Transverse colon (tissue), 4 donors: ENCODE measurements at regions not wholly inside any gene's neighbourhood (a gene's known extent, or its start where the extent isn't known, plus 50 kb on each side); places are given as distances from the start of the nearest gene placed in this dataset.
"Not testable (repeated sequence)": the region's sequence is repeated elsewhere in the genome, so short reads cannot be mapped to it uniquely, and the experiment has no call there.

Source experiments
- POLR2A ChIP-seq: fragments of 450-650 bp; IDR thresholded peaks from one replicate; pipeline ENCODE4 v1.6.1; 2016; ENCODE audit warnings: antibody characterized with exemption, mild to moderate bottlenecking, moderate library complexity
- POLR2AphosphoS5 ChIP-seq, 3 donors: sonication (generic); formaldehyde crosslinking; IDR thresholded peaks; one replicate each; pipeline ENCODE4 v1.6.1; 2016; ENCODE audit warnings: antibody characterized with exemption in 3 of 3
- TF ChIP-seq, protein P1 (sequence below), 5 experiments: fragments of 200-600 bp in 3 of 5; fragments of 450-650 bp in 2 of 5; sonication (generic) in 3 of 5; IDR thresholded peaks; 1 replicate in 2 of 5; 2 replicates in 3 of 5; pipeline ENCODE4 v1.5.1; 2016 to 2017; ENCODE audit warnings: antibody characterized with exemption in 5 of 5, inconsistent platforms in 3 of 5, mild to moderate bottlenecking in 2 of 5, moderate library complexity in 1 of 5

DNA sequence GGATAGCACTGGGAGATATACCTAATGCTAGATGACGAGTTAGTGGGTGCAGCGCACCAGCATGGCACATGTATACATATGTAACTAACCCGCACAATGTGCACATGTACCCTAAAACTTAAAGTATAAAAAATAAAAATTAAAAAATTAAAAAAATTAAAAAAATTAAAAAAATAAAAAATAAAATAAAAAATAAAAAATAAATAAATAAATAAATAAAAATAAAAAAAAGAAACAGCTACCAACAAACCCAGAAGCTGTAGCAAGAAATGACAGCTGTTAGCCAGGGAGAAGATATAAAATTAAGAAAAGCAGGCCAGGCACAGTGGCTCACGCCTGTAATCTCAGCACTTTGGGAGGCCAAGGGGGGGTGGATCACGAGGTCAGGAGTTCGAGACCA, 361.3 kb upstream of the ATP11B start:
- TF ChIP-seq POLR2A; POLR2AphosphoS5 (IDR thresholded peaks at IDR 0.05): not testable (repeated sequence)
- TF ChIP-seq, protein P1, sequence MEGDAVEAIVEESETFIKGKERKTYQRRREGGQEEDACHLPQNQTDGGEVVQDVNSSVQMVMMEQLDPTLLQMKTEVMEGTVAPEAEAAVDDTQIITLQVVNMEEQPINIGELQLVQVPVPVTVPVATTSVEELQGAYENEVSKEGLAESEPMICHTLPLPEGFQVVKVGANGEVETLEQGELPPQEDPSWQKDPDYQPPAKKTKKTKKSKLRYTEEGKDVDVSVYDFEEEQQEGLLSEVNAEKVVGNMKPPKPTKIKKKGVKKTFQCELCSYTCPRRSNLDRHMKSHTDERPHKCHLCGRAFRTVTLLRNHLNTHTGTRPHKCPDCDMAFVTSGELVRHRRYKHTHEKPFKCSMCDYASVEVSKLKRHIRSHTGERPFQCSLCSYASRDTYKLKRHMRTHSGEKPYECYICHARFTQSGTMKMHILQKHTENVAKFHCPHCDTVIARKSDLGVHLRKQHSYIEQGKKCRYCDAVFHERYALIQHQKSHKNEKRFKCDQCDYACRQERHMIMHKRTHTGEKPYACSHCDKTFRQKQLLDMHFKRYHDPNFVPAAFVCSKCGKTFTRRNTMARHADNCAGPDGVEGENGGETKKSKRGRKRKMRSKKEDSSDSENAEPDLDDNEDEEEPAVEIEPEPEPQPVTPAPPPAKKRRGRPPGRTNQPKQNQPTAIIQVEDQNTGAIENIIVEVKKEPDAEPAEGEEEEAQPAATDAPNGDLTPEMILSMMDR (IDR thresholded peaks at IDR 0.05) = not testable (repeated sequence)
